HG03175 (cell line): ENCODE measurements at regions not wholly inside any gene's neighbourhood (a gene's known extent, or its start where the extent isn't known, plus 50 kb on each side); places are given as distances from the start of the nearest gene placed in this dataset.
A peak's percentile ranks its signal among the peaks of the same experiment; 100 is the strongest.
"Not testable (repeated sequence)": the region's sequence is repeated elsewhere in the genome, so short reads cannot be mapped to it uniquely, and the experiment has no call there.

ENCODE experiments used
- ATAC-seq: cut with Tn5 transposase; IDR thresholded peaks from one replicate; pipeline ENCODE4 v1.9.1; 2021; ENCODE audit warnings: mild to moderate bottlenecking, moderate library complexity; ENCODE audit not compliant: unreplicated experiment

- ATAC-seq, result no peak
Observed at GRCh38 chr13:30520571-30520970, 54.8 kb upstream of the HMGB1 start.

GRCh38 chr13:30523211-30523610 is 57.5 kb upstream of the HMGB1 start:
- ATAC-seq, result no peak

- ATAC-seq, result not testable (repeated sequence)
Observed at GRCh38 chr13:30523817-30524216, 58.1 kb upstream of the HMGB1 start.

GRCh38 chr13:30525212-30525611 is 59.5 kb upstream of the HMGB1 start:
- ATAC-seq, result not testable (repeated sequence)

- no peak for ATAC-seq
Observed at GRCh38 chr13:30526612-30527495, 61.1 kb upstream of the HMGB1 start.

GRCh38 chr13:30529085-30529834 is 63.5 kb upstream of the HMGB1 start:
- peak; percentile 85 for ATAC-seq

GRCh38 chr13:30535046-30535445 is 69.3 kb upstream of the HMGB1 start:
- no peak for ATAC-seq

- ATAC-seq, result no peak
Observed at GRCh38 chr13:30545320-30545719, 72.4 kb upstream of the USPL1 start.

GRCh38 chr13:30548046-30548445 is 69.7 kb upstream of the USPL1 start:
- not testable (repeated sequence) for ATAC-seq

GRCh38 chr13:30551189-30551588 is 66.5 kb upstream of the USPL1 start:
- ATAC-seq, result no peak

- no peak for ATAC-seq
Observed at GRCh38 chr13:30552567-30552966, 65.2 kb upstream of the USPL1 start.

GRCh38 chr13:30559274-30559673 is 58.4 kb upstream of the USPL1 start:
- ATAC-seq, result no peak

- ATAC-seq, result no peak
Observed at GRCh38 chr13:30560212-30560611, 57.5 kb upstream of the USPL1 start.

GRCh38 chr13:30561511-30561910 is 56.2 kb upstream of the USPL1 start:
- ATAC-seq, result no peak

- ATAC-seq, result no peak
Observed at GRCh38 chr13:30564489-30564888, 53.2 kb upstream of the USPL1 start.

- ATAC-seq, result no peak
Observed at GRCh38 chr13:30565658-30566057, 52.1 kb upstream of the USPL1 start.

- ATAC-seq, result no peak
Observed at GRCh38 chr13:30567072-30567471, 50.6 kb upstream of the USPL1 start.
